DMS79 (cell line): ENCODE measurements at regions not wholly inside any gene's neighbourhood (a gene's known extent, or its start where the extent isn't known, plus 50 kb on each side); places are given as distances from the start of the nearest gene placed in this dataset.
"Not testable (repeated sequence)": the region's sequence is repeated elsewhere in the genome, so short reads cannot be mapped to it uniquely, and the experiment has no call there.

Experiments used
- DNase-seq: peaks from one replicate; lab custom pipeline; 2025; lab: John Stamatoyannopoulos, UW

- DNase-seq = no peak
Measured at GRCh38 chr3:72082776-72083462, 298.0 kb upstream of the PROK2 start.

- DNase-seq = no peak
Measured at GRCh38 chr3:72082186-72082715, 297.3 kb upstream of the PROK2 start.

DNA sequence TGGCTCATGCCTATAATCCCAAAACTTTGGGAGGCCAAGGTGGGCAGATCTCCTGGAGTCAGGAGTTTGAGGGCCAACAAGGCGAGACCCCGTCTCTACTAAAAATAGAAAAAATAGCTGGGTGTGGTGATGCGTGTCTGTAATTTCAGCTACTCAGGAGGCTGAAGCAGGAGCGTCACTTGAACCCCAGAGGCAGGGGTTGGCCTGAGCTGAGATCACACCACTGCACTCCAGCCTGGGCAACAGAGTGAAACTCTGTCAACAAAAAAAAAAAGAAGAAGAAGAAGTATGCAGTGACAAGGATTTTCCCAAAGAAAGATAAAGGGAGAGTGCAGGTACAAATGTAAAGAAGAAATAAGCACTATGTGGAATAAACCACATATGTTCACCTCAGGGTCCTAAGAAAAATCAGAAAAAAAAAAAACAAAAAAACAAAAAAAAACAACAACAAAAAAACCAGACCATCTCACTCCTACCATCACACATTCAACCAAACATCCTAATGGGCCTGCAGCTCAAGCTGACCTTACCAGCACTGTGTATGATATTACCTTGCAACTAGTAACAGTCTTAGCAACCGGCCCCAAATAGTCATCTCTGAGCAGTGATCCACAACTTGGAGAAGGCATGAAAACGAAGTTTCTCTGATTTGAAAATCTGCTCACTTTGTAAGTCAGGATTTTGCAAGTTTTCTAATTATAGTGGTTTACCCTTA is 296.7 kb upstream of the PROK2 start:
- DNase-seq = no peak

GRCh38 chr3:72080800-72081199 is 295.9 kb upstream of the PROK2 start:
- no peak for DNase-seq

- no peak for DNase-seq
Measured at GRCh38 chr3:72080095-72080494, 295.1 kb upstream of the PROK2 start.

- no peak for DNase-seq
Measured at GRCh38 chr3:72079369-72079872, 294.5 kb upstream of the PROK2 start.

DNA sequence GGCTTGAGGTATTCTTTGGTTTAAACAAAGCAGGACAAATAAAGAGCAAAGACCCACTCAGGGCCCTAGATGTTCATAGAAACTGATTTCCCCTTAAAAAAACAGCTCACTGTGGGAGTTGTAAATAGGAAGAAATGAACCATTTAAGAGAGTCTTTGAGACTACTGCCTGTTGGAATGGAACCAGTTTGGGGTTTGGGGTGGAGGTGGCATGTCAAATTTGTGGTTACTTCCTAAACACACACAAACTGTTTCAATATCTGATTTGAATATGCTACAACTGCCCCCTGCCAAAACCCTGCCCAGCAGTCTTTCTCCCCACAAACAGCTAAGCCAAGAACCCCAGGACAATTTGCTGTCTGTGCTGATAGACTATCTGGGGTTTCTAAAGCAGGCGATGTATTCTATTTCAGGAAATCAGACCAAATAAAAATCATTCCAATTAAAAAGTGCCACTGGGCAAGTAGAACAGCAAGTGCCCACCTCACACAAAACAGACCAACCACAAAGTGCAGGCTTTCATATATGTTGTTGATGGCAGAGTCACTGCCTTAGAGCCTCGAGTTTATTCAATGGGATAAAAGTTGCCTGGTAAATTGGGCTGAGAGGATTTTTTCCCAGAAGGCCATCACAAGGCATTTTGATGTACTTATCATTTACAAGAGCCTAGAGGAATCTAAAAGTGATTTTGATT is 293.9 kb upstream of the PROK2 start:
- no peak for DNase-seq

GRCh38 chr3:72077473-72078259 is 292.7 kb upstream of the PROK2 start:
- DNase-seq = no peak

- DNase-seq = not testable (repeated sequence)
Measured at GRCh38 chr3:72075848-72076247, 290.9 kb upstream of the PROK2 start.

- DNase-seq = no peak
Measured at GRCh38 chr3:72071624-72072023, 286.7 kb upstream of the PROK2 start.

GRCh38 chr3:72070005-72070404 is 285.1 kb upstream of the PROK2 start:
- DNase-seq = no peak

GRCh38 chr3:72069543-72069942 is 284.6 kb upstream of the PROK2 start:
- DNase-seq = no peak

DNA sequence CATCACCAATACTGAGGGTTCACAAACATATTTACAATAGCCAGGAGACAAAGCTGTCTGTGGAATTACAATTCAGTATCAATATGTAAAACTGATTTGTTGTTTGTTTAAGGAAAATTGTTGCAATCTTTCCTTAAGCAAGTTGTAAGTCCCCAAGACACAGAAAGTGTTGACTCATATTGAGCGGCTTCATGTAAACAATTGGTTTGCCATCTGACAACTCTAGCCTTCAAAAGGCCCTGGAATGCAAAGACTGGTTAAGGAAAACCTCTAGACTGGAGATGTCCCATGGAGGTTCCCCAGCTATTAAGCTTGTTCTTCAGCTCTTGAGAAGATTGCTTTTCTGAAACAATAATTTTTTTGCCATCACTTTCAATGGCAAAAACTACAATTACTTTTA is 283.7 kb upstream of the PROK2 start:
- no peak for DNase-seq

- DNase-seq = no peak
Measured at GRCh38 chr3:72067721-72068120, 282.8 kb upstream of the PROK2 start.

GRCh38 chr3:72065872-72066641 is 281.1 kb upstream of the PROK2 start:
- no peak for DNase-seq

DNA sequence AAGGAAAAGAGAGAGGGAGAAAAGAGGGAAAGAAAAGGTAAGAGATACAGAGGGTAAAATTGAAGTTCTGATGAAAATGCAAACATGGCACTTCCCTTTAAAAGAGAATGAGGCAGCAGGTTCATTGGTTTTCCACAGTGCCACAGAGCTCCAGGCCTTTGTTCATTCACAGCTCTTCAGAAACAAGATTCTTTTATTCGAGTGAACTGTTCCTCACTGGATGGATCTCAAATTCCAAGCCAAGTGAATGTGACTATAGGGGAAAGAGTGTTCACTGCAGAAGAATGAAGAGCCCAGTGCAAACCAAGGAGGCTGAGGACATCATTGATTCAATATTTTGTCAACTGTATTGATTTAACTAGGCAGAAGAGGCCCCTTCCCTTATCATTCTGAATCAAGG is 280.3 kb upstream of the PROK2 start:
- DNase-seq = no peak

GRCh38 chr3:72064727-72065126 is 279.8 kb upstream of the PROK2 start:
- not testable (repeated sequence) for DNase-seq

GRCh38 chr3:72062017-72062416 is 277.1 kb upstream of the PROK2 start:
- no peak for DNase-seq

DNA sequence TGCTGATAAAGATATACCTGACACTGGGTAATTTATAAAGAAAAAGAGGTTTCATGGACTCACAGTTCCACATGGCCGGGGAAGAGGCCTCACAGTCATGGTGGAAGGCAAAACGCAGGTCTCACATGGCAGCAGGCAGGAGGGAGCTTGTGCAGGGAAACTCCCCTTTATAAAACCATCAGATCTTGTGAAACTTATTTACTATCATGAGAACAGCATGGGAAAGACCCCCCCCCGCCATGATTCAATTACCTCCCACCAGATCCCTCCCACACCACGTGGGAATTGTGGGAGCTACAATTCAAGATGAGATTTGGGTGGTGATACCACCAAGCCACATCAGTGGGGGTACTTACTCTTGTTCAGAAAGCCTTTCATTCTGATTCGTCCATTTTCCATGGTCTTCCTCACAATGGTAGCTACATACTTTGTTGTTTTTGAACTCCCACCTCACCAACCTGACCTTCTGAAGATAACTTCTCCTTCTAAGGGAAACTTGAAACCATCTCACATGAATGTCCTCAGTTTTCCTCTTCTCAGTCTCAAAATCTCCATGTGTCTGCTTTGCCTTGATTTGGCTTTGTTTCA is 275.6 kb upstream of the PROK2 start:
- no peak for DNase-seq

DNA sequence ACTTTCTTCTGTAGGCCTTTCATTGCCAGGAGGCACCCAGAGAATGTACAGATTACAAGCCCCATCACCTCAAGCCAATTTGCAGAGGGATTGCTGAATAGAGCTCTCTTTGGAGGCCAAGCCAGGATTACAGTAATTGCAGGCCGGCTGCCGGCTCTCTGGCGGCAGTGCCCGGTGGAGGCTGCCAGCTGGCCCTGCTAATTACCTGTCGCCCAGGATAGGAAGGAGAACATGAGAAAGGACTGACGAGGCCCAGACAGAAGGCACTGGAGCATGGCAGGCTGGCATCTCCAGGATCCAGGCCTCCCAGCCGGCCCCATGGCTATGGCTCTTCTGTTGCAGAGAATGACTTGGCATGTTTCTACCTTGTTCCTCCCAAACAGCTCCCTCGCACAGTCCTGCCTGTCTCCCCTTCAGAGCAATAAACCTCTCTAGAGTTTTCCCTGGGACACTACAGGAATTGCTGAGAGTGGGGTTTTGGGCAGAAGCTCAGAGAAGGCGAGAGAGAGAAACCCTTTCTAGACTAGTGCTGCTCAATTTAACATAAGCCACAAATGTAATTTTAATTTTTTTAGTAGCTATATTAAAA is 273.6 kb upstream of the PROK2 start:
- peak; percentile 2 for DNase-seq
